ENCODE measurements at regions not wholly inside any gene's neighbourhood (a gene's known extent, or its start where the extent isn't known, plus 50 kb on each side); places are given as distances from the start of the nearest gene placed in this dataset.

GRCh38 chr1:169024255-169024654 is 82.2 kb upstream of the ATP1B1 start:
- H3K4me1 Mint-ChIP-seq (ENCODE audit: insufficient read depth, unreplicated experiment): no peaks in the 10 kb centered on the region
- no peak for TF ChIP-seq CTCF (IDR thresholded peaks at IDR 0.05; ENCODE audit: unreplicated experiment)
- no peak overlapping the region for H3K4me3 Mint-ChIP-seq (ENCODE audit: unreplicated experiment)
- BruUV-seq (replicated peaks): no TSS peak
- no peak for DNase-seq (ENCODE audit: unreplicated experiment)
- intact Hi-C loops (cut with micrococcal nuclease): no loop called here
- H3K36me3 Mint-ChIP-seq (ENCODE audit: insufficient read depth, unreplicated experiment): no peaks in the 10 kb centered on the region
- no peak overlapping the region for H3K27ac Mint-ChIP-seq (ENCODE audit: low read depth, unreplicated experiment)
- no peaks in the 10 kb centered on the region for H3K9me3 Mint-ChIP-seq (ENCODE audit: unreplicated experiment)
- ChIA-PET POLR2A (no interaction called here), CTCF (interaction anchor here (0.7 kb wide), 1 partner anchor 396 kb away, joined by 3 read pairs; no protein-coding TSS in a partner anchor)
- no peaks in the 10 kb centered on the region for H3K27me3 Mint-ChIP-seq (ENCODE audit: insufficient read depth, unreplicated experiment)

- no peaks in the 10 kb centered on the region for H3K4me1 Mint-ChIP-seq (ENCODE audit: insufficient read depth, unreplicated experiment)
- no peaks in the 10 kb centered on the region for H3K9me3 Mint-ChIP-seq (ENCODE audit: unreplicated experiment)
- no peak overlapping the region for H3K27ac Mint-ChIP-seq (ENCODE audit: low read depth, unreplicated experiment)
- POLR2A ChIA-PET: no interaction called here
- TF ChIP-seq CTCF (IDR thresholded peaks at IDR 0.05; ENCODE audit: unreplicated experiment): no peak
- BruUV-seq (replicated peaks): no TSS peak
- CTCF ChIA-PET: interaction anchor here (0.5 to 1.1 kb wide), 4 partner anchors 9 to 396 kb away, joined by 3 read pairs; no protein-coding TSS in a partner anchor
- DNase-seq (ENCODE audit: unreplicated experiment): no peak
- intact Hi-C loops (cut with micrococcal nuclease): no loop called here
- no peaks in the 10 kb centered on the region for H3K27me3 Mint-ChIP-seq (ENCODE audit: insufficient read depth, unreplicated experiment)
- H3K36me3 Mint-ChIP-seq (ENCODE audit: insufficient read depth, unreplicated experiment): no peaks in the 10 kb centered on the region
- H3K4me3 Mint-ChIP-seq (ENCODE audit: unreplicated experiment): no peak overlapping the region
Measured at GRCh38 chr1:169024800-169025271, 81.7 kb upstream of the ATP1B1 start.

- TF ChIP-seq CTCF (IDR thresholded peaks at IDR 0.05; ENCODE audit: unreplicated experiment): no peak
Measured at GRCh38 chr1:169025412-169025811, 81.1 kb upstream of the ATP1B1 start.

GRCh38 chr1:169027607-169028320 is 78.7 kb upstream of the ATP1B1 start:
- Mint-ChIP-seq H3K4me1 (ENCODE audit: insufficient read depth, unreplicated experiment) (peaks cover 6% of the 10 kb centered on the region), H3K27me3 (ENCODE audit: insufficient read depth, unreplicated experiment) (no peaks in the 10 kb centered on the region), H3K36me3 (ENCODE audit: insufficient read depth, unreplicated experiment) (no peaks in the 10 kb centered on the region), H3K27ac (ENCODE audit: low read depth, unreplicated experiment) (no peak overlapping the region), H3K4me3 (ENCODE audit: unreplicated experiment) (no peak overlapping the region), H3K9me3 (ENCODE audit: unreplicated experiment) (no peaks in the 10 kb centered on the region)
- intact Hi-C loops (cut with micrococcal nuclease): no loop called here
- no peak for DNase-seq (ENCODE audit: unreplicated experiment)
- ChIA-PET CTCF (interaction anchor here (1.3 kb wide), 1 partner anchor 15 kb away, joined by 4 read pairs; no protein-coding TSS in a partner anchor), POLR2A (no interaction called here)
- no peak for TF ChIP-seq CTCF (IDR thresholded peaks at IDR 0.05; ENCODE audit: unreplicated experiment)
- no TSS peak for BruUV-seq (replicated peaks)

More at GRCh38 chr1:169025412-169025811, 81.1 kb upstream of the ATP1B1 start:
- no peak for DNase-seq (ENCODE audit: unreplicated experiment)
- Mint-ChIP-seq H3K27me3 (ENCODE audit: insufficient read depth, unreplicated experiment) (no peaks in the 10 kb centered on the region), H3K36me3 (ENCODE audit: insufficient read depth, unreplicated experiment) (no peaks in the 10 kb centered on the region), H3K27ac (ENCODE audit: low read depth, unreplicated experiment) (no peak overlapping the region), H3K9me3 (ENCODE audit: unreplicated experiment) (no peaks in the 10 kb centered on the region), H3K4me1 (ENCODE audit: insufficient read depth, unreplicated experiment) (no peaks in the 10 kb centered on the region), H3K4me3 (ENCODE audit: unreplicated experiment) (no peak overlapping the region)
- POLR2A ChIA-PET: no interaction called here
- intact Hi-C loops (cut with micrococcal nuclease): no loop called here
- CTCF ChIA-PET: interaction anchor here (0.6 to 1.1 kb wide), 2 partner anchors 11 to 105 kb away, joined by 3 read pairs; no protein-coding TSS in a partner anchor
- no TSS peak for BruUV-seq (replicated peaks)
